OCI-LY3 (cell line): ENCODE measurements at regions not wholly inside any gene's neighbourhood (a gene's known extent, or its start where the extent isn't known, plus 50 kb on each side); places are given as distances from the start of the nearest gene placed in this dataset.

Experiments
- EZH2phosphoT487 ChIP-seq: fragments of 200-600 bp; shearing (Covaris generic); IDR thresholded peaks from 2 replicates; pipeline ENCODE4 v1.6.1; 2018; ENCODE audit warnings: antibody characterized with exemption, mixed run types, low read depth
- TF ChIP-seq, protein P1 (sequence below): fragments of 200-600, 300-600 bp; sonication (generic); IDR thresholded peaks from 2 replicates; pipeline ENCODE4 v1.5.1; 2014; ENCODE audit warnings: antibody characterized with exemption, low read length, low read depth

DNA sequence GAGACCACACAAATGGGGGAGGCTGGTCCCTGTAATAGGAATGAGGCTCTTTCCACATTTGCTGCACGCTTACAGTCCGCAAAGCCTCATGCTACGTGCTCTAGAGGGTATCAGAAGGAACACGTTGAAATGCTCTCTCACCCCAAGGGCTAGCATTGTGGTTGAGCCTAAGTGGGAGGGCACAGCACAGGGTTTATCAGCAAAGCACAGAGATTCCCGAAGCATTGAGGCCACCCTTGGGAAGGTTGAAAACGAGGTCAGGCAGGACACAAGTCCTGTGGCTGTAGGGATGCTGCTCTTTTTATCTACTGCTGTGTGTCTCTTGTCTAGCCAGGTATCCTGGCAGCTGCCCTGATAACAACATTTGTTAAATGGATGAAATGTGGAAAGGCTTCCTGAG lies 378.3 kb downstream of the EN1 start:
- TF ChIP-seq, protein P1, sequence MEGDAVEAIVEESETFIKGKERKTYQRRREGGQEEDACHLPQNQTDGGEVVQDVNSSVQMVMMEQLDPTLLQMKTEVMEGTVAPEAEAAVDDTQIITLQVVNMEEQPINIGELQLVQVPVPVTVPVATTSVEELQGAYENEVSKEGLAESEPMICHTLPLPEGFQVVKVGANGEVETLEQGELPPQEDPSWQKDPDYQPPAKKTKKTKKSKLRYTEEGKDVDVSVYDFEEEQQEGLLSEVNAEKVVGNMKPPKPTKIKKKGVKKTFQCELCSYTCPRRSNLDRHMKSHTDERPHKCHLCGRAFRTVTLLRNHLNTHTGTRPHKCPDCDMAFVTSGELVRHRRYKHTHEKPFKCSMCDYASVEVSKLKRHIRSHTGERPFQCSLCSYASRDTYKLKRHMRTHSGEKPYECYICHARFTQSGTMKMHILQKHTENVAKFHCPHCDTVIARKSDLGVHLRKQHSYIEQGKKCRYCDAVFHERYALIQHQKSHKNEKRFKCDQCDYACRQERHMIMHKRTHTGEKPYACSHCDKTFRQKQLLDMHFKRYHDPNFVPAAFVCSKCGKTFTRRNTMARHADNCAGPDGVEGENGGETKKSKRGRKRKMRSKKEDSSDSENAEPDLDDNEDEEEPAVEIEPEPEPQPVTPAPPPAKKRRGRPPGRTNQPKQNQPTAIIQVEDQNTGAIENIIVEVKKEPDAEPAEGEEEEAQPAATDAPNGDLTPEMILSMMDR, result no peak
- TF ChIP-seq EZH2phosphoT487, result no peak
